HCT116 (cell line): ENCODE measurements at regions not wholly inside any gene's neighbourhood (a gene's known extent, or its start where the extent isn't known, plus 50 kb on each side); places are given as distances from the start of the nearest gene placed in this dataset.

Experiments
- ATAC-seq: fragments of 200-7000 bp; cut with Tn5 transposase; 2 replicates; pipeline ENCODE4 v1.9.1; 2020; ENCODE audit warnings: mild to moderate bottlenecking, moderate library complexity
- BruUV-seq: library from RNA; stranded (reverse); fragments of 400-500 nt; replicated peaks from 2 replicates; lab custom pipeline; 2021; lab: Mats Ljungman, UMichigan
- CTCF ChIA-PET: fragments of 300-600 bp; sonication (Branson Sonifier 250); formaldehyde crosslinking; loops from one replicate; lab custom pipeline; 2021; ENCODE audit warnings: antibody characterized with exemption; lab: Charles Lee
- POLR2A ChIA-PET: fragments of 300-600, 350-600 bp; sonication (Branson Sonifier 250); formaldehyde crosslinking; loops from one replicate; lab custom pipeline; 2021; ENCODE audit warnings: antibody characterized with exemption; lab: Charles Lee
- RAD21 ChIA-PET, 2 experiments: fragments of 300-600 bp; sonication (Branson Sonifier 250); formaldehyde crosslinking; loops; one replicate each; lab custom pipeline; 2023; ENCODE audit warnings: low total read pairs in 2 of 2; ENCODE audit not compliant: uncharacterized antibody in 2 of 2, unreplicated experiment in 2 of 2, low non-redundant PET in 1 of 2; lab: Charles Lee
- DNase-seq: peaks from one replicate; pipeline ENCODE4 v3.0.0-alpha.2; 2010; ENCODE audit warnings: low read depth, low spot score
- H2AFZ ChIP-seq: fragments of 200-600 bp; shearing (Covaris generic), sonication (generic); 2 replicates; pipeline ENCODE4 v1.6.1; 2017; ENCODE audit warnings: low read depth, mixed run types, mixed read lengths, antibody characterized with exemption, low read length; ENCODE audit not compliant: poor library complexity, severe bottlenecking
- H3K27ac ChIP-seq: 2 replicates; pipeline ENCODE4 v1.5.1; 2012; ENCODE audit warnings: low read depth, low read length
- H3K27me3 ChIP-seq: fragments of 200-600 bp; sonication (generic); 2 replicates; pipeline ENCODE4 v1.6.1; 2016; ENCODE audit warnings: mixed run types, low read length, mixed read lengths; ENCODE audit not compliant: insufficient read depth
- H3K36me3 ChIP-seq, 2 experiments: fragments of 200-500 bp in 1 of 2; fragments of 200-600 bp in 1 of 2; sonication (Bioruptor generic) in 1 of 2; sonication (generic) in 1 of 2; 2 replicates each; pipeline versions ENCODE4 v1.5.1 to v1.6.1; 2014 to 2016; ENCODE audit warnings: low read length in 2 of 2, inconsistent platforms in 1 of 2, mixed read lengths in 1 of 2, mixed run types in 1 of 2; ENCODE audit not compliant: insufficient read depth in 2 of 2, control insufficient read depth in 1 of 2
- H3K4me1 ChIP-seq, 2 experiments: fragments of 200-600 bp in 1 of 2; sonication (generic) in 1 of 2; 2 replicates each; pipeline versions ENCODE4 v1.5.1 to v1.6.1; 2012 to 2017; ENCODE audit warnings: low read length in 2 of 2, inconsistent platforms in 1 of 2, mild to moderate bottlenecking in 1 of 2, mixed read lengths in 1 of 2, mixed run types in 1 of 2, moderate library complexity in 1 of 2; ENCODE audit not compliant: insufficient read depth in 2 of 2, control insufficient read depth in 1 of 2
- H3K4me2 ChIP-seq: fragments of 200-600 bp; sonication (generic); 2 replicates; pipeline ENCODE4 v1.6.1; 2017; ENCODE audit warnings: mixed run types, low read length, mixed read lengths
- H3K4me3 ChIP-seq, 2 experiments: fragments of 200-600 bp in 1 of 2; sonication (generic) in 1 of 2; replicated peaks in 1 of 2; 2 replicates each; pipeline ENCODE4 v1.5.1; 2011 to 2016; ENCODE audit warnings: low read length in 2 of 2, control low read depth in 1 of 2, low read depth in 1 of 2, mild to moderate bottlenecking in 1 of 2, mixed read lengths in 1 of 2, mixed run types in 1 of 2
- H3K79me2 ChIP-seq: fragments of 200-600 bp; sonication (generic); 2 replicates; pipeline ENCODE4 v1.6.1; 2017; ENCODE audit warnings: mild to moderate bottlenecking, mixed run types, low read length, moderate library complexity, mixed read lengths; ENCODE audit not compliant: insufficient read depth
- H3K9ac ChIP-seq: fragments of 200-600 bp; sonication (generic); 2 replicates; pipeline ENCODE4 v1.6.1; 2016; ENCODE audit warnings: low read length, mixed read lengths
- H3K9me2 ChIP-seq: fragments of 200-600 bp; sonication (generic), shearing (Covaris generic); 2 replicates; pipeline ENCODE4 v1.6.1; 2017; ENCODE audit warnings: mixed run types, mild to moderate bottlenecking, moderate library complexity; ENCODE audit not compliant: insufficient read depth
- H3K9me3 ChIP-seq, 2 experiments: fragments of 200-500 bp in 1 of 2; fragments of 200-600 bp in 1 of 2; sonication (Bioruptor generic) in 1 of 2; sonication (generic) in 1 of 2; 2 replicates each; pipeline ENCODE4 v1.6.1; 2014 to 2017; ENCODE audit warnings: low read length in 2 of 2, mixed read lengths in 2 of 2, inconsistent platforms in 1 of 2, low read depth in 1 of 2, mild to moderate bottlenecking in 1 of 2, mixed run types in 1 of 2, moderate library complexity in 1 of 2; ENCODE audit not compliant: control insufficient read depth in 1 of 2, insufficient read depth in 1 of 2
- H4K20me1 ChIP-seq: fragments of 200-600 bp; sonication (generic), shearing (Covaris generic); 2 replicates; pipeline ENCODE4 v1.6.1; 2017; ENCODE audit warnings: mixed run types, mild to moderate bottlenecking, moderate library complexity; ENCODE audit not compliant: insufficient read depth
- ATF3 ChIP-seq: IDR thresholded peaks from 2 replicates; pipeline ENCODE4 v1.6.1; 2012
- CBX3 ChIP-seq: IDR thresholded peaks from 2 replicates; pipeline ENCODE4 v1.6.1; 2012; ENCODE audit warnings: low read depth
- CEBPB ChIP-seq: IDR thresholded peaks from 2 replicates; pipeline ENCODE4 v1.6.1; 2012; ENCODE audit warnings: low read depth
- CTCF ChIP-seq, 3 experiments: fragments of 200-600 bp in 1 of 3; sonication (generic) in 1 of 3; IDR thresholded peaks in 2 of 3; conservative IDR thresholded peaks in 1 of 3; 2 replicates each; pipeline ENCODE4 v1.5.1; 2012 to 2017; ENCODE audit warnings: low read depth in 2 of 3, low read length in 2 of 3, antibody characterized with exemption in 1 of 3, borderline replicate concordance in 1 of 3, control low read depth in 1 of 3, mild to moderate bottlenecking in 1 of 3, mixed read lengths in 1 of 3, mixed run types in 1 of 3, moderate library complexity in 1 of 3; ENCODE audit not compliant: insufficient read depth in 1 of 3
- ELF1 ChIP-seq: IDR thresholded peaks from 2 replicates; pipeline ENCODE4 v1.6.1; 2012; ENCODE audit warnings: low read depth, borderline replicate concordance
- EZH2 ChIP-seq: fragments of 200-600 bp; sonication (generic); IDR thresholded peaks from 2 replicates; pipeline ENCODE4 v1.6.1; 2017; ENCODE audit warnings: antibody characterized with exemption, mixed run types
- EZH2phosphoT487 ChIP-seq: fragments of 200-600 bp; IDR thresholded peaks from 2 replicates; pipeline ENCODE4 v1.6.1; 2018; ENCODE audit warnings: antibody characterized with exemption, borderline replicate concordance
- POLR2A ChIP-seq: IDR thresholded peaks from 2 replicates; pipeline ENCODE4 v1.7.0; 2011; ENCODE audit warnings: borderline replicate concordance; ENCODE audit not compliant: insufficient read depth, insufficient read length; ENCODE audit errors: extremely low read depth
- SP1 ChIP-seq: IDR thresholded peaks from 2 replicates; pipeline ENCODE4 v1.6.1; 2012; ENCODE audit warnings: low read depth
- SRF ChIP-seq: IDR thresholded peaks from 2 replicates; pipeline ENCODE4 v1.6.1; 2012; ENCODE audit warnings: low read depth
- TCF7L2 ChIP-seq: IDR thresholded peaks from 2 replicates; pipeline ENCODE4 v1.7.0; 2011; ENCODE audit warnings: borderline replicate concordance, inconsistent platforms; ENCODE audit not compliant: insufficient read depth, insufficient read length; ENCODE audit errors: extremely low read depth
- ZBTB33 ChIP-seq: IDR thresholded peaks from 2 replicates; pipeline ENCODE4 v1.6.1; 2011; ENCODE audit warnings: mild to moderate bottlenecking, low read length, moderate library complexity; ENCODE audit not compliant: insufficient replicate concordance; ENCODE audit errors: extremely low read depth
- ZNF274 ChIP-seq: fragments of 200-500 bp; sonication (Bioruptor generic); IDR thresholded peaks from 2 replicates; pipeline ENCODE4 v1.6.1; 2014; ENCODE audit warnings: mild to moderate bottlenecking, low read depth, low read length, inconsistent platforms
- intact Hi-C: fragments of 100-400 bp; cut with micrococcal nuclease; formaldehyde crosslinking; loops from 2 replicates; pipeline ENCODE4 v1.10.0; 2022

- ChIA-PET CTCF (no interaction called here), RAD21 (no interaction called here), POLR2A (no interaction called here)
- Histone ChIP-seq H4K20me1 (no peaks in the 10 kb centered on the region), H3K4me2 (no peak overlapping the region), H3K79me2 (no peaks in the 10 kb centered on the region), H3K4me3 (no peak overlapping the region), H3K4me1 (no peaks in the 10 kb centered on the region), H3K27ac (no peak overlapping the region), H3K9ac (no peak overlapping the region), H3K27me3 (no peaks in the 10 kb centered on the region), H3K36me3 (no peaks in the 10 kb centered on the region), H2AFZ (no peak overlapping the region), H3K9me2 (no peaks in the 10 kb centered on the region), H3K9me3 (no peaks in the 10 kb centered on the region)
- no TSS peak for BruUV-seq
- intact Hi-C loops = no loop called here
- ATAC-seq = no peak
- no peak for DNase-seq
- TF ChIP-seq CEBPB = no peak
- no peak for TF ChIP-seq ATF3
- TF ChIP-seq POLR2A = no peak
- TF ChIP-seq CTCF (IDR thresholded peaks at IDR 0.05 in 2 of 3, conservative IDR thresholded peaks at IDR 0.05 in 1 of 3; ENCODE audit: borderline replicate concordance in 1 of 3, insufficient read depth in 1 of 3, low read depth in 2 of 3, low read length in 2 of 3) = no peak
- TF ChIP-seq SRF = no peak
- no peak for TF ChIP-seq ZBTB33
- no peak for TF ChIP-seq EZH2phosphoT487
- TF ChIP-seq ELF1 = no peak
- no peak for TF ChIP-seq ZNF274
- no peak for TF ChIP-seq EZH2
- TF ChIP-seq CBX3 = no peak
- no peak for TF ChIP-seq TCF7L2
- no peak for TF ChIP-seq SP1
- TF ChIP-seq, all 23 proteins: peak for 0
These were observed 180.2 kb downstream of the EPM2A start for GRCh38 chr6:145555084-145555483.
